KBM-7 (cell line): ENCODE measurements at regions not wholly inside any gene's neighbourhood (a gene's known extent, or its start where the extent isn't known, plus 50 kb on each side); places are given as distances from the start of the nearest gene placed in this dataset.
"Not testable (repeated sequence)": the region's sequence is repeated elsewhere in the genome, so short reads cannot be mapped to it uniquely, and the experiment has no call there.

Source experiments
- DNase-seq: peaks from one replicate; pipeline ENCODE4 v3.0.0-alpha.2; 2015
- in situ Hi-C: fragments of 300-500 bp; cut with MboI; formaldehyde crosslinking; loops from 2 replicates; pipeline ENCODE4 v1.14.3; 2020; ENCODE audit warnings: low sequenced_read_pairs, low pct_unique_long_range_greater_than_20kb, mixed read lengths

DNA sequence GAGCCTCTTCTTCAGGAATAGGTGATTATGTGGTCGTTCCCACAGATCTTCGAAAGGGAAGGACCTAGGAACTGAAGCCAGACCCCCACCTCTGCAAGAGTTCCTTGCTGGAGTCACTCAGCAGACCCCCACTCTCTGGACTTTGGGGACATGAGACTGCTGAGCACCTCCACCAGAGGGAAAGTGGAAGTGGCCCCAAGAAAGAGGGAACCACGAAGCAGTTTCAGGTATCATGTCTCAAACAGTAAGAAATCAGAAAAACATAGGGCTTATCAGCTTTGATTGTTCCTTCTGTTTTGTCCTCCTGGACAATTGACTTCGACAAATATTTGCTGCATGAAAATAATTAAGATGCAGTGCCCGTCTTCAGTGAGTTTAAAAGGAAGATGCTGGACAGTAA lies 98.9 kb downstream of the CDRT15L2 start:
- in situ Hi-C loops, DNase-seq: not testable (repeated sequence)

DNA sequence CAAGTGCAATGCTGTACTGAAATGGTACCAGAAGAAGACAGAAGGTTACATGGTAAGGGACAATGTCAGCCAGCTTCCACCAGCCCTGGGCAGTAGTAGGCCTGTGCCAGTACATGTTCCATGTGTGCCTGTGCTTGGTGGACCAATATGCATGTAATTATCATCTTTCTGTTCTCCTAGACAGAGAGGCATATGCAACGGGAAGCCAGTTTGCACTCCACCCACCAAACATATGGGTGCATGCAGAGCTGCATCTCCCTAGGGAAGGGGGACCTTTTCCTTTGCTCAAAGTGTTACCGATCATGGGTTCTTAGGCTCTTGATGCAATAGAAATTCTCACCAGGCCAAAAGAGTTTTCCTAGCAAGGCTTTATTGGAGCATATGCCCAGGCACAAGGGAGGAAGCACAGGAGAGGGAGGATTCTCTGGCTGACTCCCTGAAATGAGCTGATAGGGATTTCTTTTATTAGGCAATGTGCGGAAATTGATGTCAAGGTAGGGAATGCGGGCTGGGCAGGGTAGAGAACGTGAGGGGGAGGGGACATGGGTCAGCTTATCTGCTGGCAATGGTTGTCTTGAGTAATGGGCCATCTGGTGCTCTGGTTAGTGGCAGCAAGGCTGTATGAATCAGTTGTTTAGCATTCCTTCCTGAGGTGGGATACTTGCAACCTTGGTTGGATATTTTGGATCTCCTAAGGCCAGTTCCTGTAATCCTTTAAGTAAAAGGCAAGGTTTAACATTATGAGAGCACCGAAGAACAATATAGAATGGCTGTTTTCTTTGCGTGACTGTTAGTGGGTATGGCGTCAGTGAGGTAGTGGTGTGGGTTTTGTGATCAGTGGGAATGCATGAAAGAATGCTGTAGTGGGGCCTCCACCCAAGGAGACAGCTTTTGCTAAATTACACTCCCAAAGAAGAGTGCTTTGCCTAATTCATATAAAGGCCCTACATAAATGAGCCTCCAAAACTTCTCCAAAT lies 102.5 kb downstream of the CDRT15L2 start:
- in situ Hi-C loops, DNase-seq: not testable (repeated sequence)

DNA sequence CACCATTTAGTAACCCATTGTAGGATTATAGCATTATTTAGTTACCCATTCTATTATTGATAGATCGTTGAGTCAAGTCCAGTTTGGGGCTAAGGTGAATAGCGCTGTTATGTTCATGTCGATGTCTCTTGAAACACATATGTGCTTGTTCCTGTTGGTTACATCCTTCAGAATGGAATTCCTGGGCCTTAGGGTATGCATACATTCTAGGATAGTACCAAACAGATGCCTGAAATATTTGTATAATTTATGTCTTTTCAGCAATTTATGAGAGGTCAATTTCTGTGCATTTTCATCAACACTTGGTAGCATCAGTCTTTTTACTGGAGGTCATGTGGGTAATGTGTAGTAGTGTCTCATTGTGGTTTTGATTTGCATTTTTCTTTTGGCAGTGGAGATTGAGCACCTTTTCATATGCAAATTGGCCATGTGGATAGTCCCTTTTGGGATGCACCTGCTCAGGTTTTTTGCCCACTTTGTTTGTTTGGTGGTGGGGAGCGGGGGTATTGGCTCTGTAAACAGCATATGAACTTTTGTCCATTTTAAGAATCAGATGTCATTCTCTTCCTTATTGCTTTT lies 104.2 kb downstream of the CDRT15L2 start:
- DNase-seq, in situ Hi-C loops: not testable (repeated sequence)

DNA sequence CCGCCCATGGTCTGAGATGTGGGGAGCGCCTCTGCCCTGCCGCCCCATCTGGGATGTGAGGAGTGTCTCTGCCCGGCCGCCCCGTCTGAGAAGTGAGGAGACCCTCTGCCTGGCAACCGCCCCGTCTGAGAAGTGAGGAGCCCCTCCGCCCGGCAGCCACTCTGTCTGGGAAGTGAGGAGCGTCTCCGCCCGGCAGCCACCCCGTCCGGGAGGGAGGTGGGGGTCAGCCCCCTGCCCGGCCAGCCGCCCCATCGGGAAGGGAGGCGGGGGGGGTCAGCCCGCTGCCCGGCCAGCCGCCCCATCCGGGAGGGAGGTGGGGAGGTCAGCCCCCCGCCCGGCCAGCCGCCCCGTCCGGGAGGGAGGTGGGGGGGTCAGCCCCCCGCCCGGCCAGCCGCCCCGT lies 105.5 kb downstream of the CDRT15L2 start:
- in situ Hi-C loops, DNase-seq: not testable (repeated sequence)

DNA sequence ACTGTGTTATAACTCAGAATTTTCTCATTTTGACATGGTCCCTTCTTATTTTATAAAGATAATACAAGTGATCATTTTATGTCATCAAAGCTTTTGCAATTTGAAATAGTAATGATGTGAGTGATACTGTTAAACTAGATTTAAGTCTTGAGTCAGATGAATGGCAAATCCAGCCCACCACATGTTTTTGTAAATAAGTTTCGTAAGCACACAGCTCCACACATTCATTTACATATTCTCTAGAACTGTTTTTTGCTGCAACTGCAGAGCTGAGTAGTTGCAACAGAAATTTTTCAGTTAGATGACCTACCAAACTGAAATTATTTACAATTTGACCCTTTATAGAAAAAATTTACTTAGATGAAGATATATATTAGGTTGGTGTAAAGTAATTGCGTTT lies 108.1 kb downstream of the CDRT15L2 start:
- in situ Hi-C loops, DNase-seq: not testable (repeated sequence)

DNA sequence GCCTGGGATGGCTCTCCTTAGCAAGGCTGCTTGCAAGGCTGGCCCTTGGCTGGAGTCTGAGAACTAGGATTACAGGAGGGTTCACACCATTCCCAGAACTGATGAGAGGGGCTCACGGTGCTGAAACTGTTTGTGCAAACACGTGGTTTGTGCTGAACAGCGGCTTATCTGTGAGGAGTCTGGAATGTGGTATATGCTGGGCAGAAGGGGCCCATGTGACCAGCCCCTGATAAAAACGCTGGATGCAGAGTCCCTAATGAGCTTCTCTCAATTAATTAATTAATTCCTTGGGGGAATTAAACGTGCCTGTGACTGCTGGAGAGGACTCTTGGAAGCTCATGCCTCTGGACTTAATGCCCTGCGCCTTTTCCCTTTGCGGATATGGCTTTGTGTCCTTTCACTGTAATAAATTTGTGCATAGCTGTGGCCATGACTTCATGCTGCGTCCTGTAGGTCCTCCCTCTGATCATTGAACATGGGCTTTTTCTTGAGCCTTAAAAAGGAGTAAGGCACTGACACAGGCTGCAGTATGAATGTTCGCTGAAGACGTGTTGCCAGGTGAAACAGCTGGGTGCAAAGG lies 109.7 kb downstream of the CDRT15L2 start:
- in situ Hi-C loops = not testable (repeated sequence)

DNA sequence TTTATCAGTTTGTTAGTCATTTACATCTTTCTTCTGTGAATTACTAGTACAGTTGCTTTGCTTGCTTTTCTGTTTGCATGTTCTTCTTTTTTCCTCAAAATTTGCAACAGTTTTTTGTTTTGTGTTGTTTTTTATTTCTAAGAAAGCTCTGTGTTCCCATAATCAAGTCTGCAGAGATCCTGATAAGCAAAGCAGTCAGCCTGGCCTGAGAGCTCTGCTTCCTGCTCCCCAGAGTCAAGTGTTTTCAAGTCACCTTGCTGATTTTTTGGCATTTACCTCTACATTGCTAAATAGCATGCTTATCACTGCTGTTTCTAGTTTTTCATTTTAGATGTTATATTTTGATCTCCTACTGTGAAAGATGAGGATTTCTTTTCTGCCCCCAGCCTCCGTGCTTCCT lies 113.2 kb downstream of the CDRT15L2 start:
- in situ Hi-C loops, DNase-seq: not testable (repeated sequence)

More for the DNA sequence above, 109.7 kb downstream of the CDRT15L2 start:
- DNase-seq = not testable (repeated sequence)

DNA sequence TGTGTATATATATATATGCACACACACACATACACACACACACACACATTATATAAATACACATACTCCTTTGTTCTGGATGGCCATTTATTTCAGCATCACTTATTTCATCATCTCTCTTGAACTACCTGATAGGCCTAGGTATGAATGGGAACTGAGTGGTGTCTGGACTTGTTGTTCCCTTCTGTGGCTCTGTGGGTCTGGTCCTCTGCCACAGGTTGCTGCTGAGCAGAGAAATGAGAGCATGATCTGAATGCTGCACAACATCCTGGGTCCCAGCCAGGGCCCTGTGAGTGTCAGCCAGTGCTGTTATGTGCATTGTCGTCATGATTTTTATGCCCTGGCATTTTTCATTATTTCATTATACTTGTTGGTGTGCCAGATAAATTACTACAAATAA lies 116.3 kb downstream of the CDRT15L2 start:
- in situ Hi-C loops, DNase-seq: not testable (repeated sequence)

DNA sequence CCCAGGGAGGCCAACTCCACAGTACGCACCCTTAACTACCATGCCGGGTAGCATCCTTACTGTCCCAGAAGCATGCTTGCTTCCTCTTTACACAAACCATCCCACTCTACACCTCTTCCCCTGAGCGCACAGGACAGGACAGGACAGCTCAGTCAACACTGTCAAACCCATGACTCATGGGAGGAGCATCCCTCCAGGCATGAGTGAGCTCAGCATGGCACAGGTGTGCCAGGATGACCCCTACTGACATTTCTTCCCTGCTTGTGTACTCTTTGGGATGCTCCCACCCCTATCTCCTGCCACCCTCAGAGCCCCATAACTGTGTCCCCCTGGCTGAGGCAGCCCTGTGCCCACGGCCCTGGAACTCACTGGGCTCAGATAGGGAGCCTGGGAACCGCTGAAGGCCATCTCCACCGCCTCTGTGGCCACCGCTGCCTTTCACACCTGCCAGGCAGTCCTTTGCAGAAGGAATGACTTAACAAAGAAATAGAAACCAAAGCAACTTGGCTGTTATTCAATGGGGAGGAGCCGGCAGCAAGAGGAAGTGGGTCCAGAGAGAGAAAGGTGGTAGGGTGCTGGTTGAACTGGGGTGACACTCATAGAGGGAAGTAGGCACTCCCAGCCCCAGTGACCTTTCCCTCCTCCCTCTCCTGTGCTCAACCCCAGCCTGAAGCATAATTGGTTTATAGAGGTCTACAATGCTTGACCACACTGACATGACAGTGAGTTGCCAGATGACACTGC lies 119.1 kb downstream of the CDRT15L2 start:
- in situ Hi-C loops = not testable (repeated sequence)
- peak; percentile 74 for DNase-seq

DNA sequence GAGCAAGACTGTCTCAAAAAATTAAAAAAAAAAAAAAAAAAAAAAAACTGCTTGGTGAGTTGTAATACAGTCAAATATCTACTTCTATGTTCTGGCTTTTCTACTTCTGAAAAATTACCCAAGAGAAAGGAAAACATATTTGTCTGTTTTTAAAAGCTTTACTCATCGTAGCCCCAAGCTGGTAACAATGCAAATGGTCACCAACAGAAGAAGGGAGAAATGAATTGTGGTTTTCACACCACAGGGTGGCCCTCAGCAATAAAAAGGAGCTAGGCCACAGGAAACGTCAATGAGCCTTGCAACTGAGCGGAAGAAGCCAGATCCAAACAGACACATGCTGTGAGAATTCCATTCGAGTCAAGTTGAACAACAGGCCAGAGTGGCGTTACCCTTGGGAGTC lies 121.0 kb downstream of the CDRT15L2 start:
- in situ Hi-C loops = not testable (repeated sequence)
- peak; percentile 52 for DNase-seq

DNA sequence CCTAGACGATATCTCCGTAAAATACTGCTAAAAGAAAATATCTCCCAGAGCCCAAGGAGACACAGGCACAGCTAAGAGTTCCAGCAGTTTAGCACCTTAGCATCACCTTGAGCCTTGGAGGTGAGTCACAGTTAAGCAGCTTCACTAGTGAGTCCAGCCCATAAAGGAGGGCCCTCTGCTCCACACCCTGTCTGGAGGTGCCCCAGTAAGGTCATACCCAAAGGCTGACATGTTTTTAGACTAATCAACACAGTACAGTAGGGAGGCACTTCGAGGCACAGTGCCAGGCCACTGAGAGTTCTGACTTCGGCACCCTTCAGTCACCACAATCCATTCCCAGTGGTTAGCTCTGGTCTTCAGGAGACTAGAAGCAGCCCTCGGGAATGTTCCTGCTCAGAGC lies 121.8 kb downstream of the CDRT15L2 start:
- in situ Hi-C loops, DNase-seq: not testable (repeated sequence)

DNA sequence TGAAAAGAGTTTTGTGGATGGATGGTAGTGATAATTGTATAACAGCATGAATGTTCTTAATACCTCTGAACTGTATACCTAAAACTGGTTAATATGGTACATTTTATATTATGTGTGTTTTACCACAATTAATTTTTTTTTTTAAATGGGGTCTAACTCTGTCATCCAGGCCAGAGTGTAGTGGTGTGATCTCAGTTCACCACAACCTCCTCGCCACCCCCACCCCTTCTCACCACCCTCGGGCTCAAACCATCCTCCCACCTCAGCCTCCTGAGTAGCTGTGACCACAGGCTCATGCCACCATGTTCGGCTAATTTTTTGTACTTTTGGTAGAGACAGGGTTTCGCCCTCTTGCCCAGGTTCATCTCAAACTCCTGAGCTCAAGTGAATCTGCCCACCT lies 123.2 kb downstream of the CDRT15L2 start:
- DNase-seq = no peak
- in situ Hi-C loops = no loop called here

DNA sequence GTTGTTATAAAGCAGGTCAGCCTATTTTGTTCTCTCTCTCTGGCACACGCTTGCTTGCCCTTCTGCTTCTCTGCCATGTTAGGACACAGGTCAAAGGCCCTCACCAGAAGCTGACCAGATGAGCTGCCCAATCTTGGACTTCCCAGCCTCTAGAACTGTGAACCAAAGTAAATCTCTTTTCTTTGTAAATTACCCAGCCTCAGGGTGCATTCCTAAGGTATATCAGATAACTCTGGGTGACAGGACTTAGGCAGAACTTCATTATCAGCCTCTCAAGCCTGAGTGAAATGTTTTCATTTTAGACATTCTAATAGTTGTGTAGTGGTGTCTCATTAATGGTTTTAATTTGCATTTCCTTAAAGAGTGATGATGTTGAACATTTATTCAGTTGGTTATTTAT lies 124.3 kb downstream of the CDRT15L2 start:
- DNase-seq = no peak
- in situ Hi-C loops = no loop called here

DNA sequence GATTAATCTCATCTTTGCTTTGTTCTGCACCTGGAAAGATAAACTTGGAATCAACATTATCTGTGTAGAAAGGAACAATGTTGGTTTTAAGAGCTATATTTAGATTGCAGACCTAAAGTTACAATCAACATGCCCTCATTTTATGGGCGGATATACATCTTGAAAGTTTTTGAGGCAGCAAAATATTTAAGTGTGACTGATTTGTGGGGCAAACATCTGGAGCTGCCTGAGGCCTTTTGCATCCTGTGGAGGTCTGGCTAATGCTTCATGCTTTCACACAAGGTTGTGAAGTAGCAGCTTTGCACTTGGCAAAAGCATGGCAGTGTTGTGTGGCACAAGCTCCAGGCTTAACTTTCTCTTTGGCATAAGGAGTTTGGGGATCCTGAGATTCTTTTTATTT lies 125.7 kb downstream of the CDRT15L2 start:
- DNase-seq, in situ Hi-C loops: not testable (repeated sequence)

DNA sequence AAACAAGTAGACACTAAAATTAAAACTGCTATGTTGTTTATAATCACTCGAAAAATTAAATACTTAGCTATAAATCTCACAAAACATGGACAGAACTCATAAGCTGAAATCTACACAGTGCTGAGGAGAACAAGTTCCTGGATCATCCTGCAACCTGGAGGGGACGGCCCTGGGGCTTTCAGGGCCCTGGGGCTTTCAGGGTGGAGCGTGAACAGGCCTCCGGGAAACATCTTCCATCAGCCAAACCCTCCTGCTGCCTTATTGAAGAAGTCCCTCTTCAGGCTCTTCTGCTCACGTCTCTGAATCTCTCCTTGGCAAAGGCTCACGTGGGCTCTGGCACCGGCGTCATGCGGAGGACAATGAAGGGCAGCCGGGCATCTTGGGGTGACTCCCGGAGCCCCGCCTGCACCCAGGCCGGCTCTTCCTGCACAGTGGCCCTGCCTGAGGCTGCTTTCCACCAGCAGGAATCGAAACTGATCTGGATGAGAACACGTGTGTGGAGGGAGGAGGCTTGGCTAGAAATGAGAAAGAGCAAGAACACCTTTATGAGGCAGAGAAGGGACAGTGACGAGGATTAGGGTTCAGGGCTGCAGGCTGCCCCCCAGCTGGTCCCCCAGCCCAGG lies 127.3 kb downstream of the CDRT15L2 start:
- in situ Hi-C loops = no loop called here
- no peak for DNase-seq

DNA sequence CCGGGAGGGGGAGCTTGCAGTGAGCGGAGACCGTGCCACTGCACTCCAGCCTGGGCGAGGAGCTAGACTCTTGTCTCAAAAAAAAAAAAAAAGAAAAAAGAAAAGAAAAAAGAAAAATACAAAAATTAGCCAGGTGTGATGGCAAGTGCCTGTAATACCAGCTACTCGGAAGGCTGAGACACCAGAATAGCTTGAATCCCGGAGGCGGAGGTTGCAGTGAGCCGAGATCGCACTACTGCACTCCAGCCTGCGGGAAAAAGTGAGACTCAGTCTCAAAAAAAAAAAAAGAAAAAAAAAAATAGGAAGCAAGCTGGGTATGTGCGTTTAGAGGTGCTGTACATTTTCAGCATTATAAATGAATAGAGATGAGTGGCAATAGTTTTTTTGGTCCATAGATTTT lies 129.3 kb downstream of the CDRT15L2 start:
- in situ Hi-C loops, DNase-seq: not testable (repeated sequence)

DNA sequence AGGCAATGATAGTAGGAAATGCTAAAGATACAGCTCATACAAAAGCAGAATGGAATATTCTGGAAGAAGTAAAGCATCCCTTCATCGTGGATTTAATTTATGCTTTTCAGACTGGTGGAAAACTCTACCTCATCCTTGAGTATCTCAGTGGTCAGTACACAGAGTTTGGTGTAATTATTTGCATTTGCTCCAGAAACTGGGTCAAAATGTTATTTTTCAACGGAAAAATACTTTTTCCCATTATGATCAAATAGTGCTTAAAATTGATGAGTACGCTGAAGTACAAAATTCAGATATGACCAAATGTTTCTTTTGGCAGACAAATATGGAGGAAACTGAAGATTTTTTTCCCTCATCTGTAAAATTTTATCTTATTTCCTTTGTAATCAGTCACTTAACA lies 137.0 kb downstream of the CDRT15L2 start:
- DNase-seq, in situ Hi-C loops: not testable (repeated sequence)

DNA sequence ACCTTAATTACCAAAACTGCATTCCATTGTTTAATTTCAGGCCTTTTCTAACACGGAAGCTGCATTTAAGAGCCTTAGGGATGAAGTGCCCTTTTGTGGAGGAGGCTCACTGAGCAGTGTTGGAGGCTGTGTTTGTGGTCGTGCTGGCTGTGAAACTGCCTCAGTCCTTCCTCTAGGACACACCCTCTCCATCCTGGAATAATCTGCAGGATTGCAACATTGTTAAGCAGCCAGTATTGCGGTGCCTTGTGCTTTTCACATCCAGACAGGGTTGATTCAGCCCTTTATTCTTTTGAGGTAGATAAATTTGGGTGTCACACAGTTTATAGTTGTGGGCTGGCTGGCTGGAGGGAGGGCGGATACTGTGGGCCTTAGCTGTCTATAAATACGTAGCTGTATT lies 141.6 kb downstream of the CDRT15L2 start:
- in situ Hi-C loops = no loop called here
- no peak for DNase-seq

DNA sequence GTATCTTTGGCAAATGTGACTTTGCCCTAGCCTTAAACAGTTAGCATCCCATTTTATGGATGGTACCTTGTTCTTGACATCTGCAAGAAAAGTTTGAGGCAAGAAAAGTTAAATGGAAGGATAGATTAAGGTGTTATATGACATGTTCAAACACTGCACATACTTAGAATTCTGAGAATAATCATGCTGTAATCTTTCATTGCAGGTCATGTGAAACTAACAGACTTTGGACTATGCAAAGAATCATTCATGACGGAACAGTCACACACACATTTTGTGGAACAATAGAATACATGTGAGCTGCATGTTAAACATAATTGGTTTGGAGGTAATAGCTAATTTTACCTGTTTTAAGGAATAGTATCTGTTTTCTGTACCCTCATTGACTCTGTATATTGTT lies 144.9 kb downstream of the CDRT15L2 start:
- in situ Hi-C loops = not testable (repeated sequence)

More for the DNA sequence above, 144.9 kb downstream of the CDRT15L2 start:
- not testable (repeated sequence) for DNase-seq
